RPMI8226 (cell line): ENCODE measurements at regions not wholly inside any gene's neighbourhood (a gene's known extent, or its start where the extent isn't known, plus 50 kb on each side); places are given as distances from the start of the nearest gene placed in this dataset.

Experiments
- DNase-seq: peaks from one replicate; pipeline ENCODE4 v3.0.0-alpha.2; 2015

DNA sequence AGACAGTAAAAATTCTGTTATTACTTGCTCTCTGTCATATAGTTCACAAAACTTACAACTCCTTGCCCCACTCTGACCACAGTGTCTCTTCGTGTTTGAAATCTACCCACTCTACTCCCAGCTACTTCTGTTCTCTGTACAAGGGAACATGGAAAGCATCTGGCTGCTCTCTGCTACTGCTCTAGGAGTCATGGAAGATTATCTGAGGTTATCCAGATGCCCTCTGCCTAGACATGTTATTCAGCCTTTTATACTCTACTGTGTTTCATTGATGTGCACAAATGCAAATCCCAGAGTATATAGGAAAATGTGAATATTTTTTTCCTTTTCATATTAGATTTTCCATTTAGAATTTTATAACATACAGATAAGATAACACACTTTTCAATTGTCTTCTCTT is 1525.6 kb downstream of the MAT2B start:
- DNase-seq = no peak

DNA sequence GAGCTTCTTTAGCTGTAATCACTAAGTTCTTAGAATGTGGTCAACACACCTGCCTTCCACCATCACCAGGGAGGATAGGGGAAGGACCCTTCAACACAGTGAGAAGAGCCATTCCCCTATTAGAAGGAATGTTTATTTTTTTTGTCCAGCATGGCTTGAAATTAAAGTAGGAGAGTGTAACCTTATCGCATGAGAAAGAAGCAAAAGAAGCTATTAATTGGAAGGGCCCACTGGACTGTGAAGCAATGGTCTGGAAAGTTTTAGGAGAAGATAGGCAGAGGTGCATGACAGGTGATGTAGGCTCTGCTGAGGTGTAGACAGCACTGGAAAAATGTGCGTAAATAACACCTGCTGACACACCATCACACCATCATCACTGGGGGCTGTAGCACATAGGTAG is 1526.0 kb downstream of the MAT2B start:
- DNase-seq = no peak

GRCh38 chr5:165035520-165035919 is 1530.1 kb downstream of the MAT2B start:
- no peak for DNase-seq

DNA sequence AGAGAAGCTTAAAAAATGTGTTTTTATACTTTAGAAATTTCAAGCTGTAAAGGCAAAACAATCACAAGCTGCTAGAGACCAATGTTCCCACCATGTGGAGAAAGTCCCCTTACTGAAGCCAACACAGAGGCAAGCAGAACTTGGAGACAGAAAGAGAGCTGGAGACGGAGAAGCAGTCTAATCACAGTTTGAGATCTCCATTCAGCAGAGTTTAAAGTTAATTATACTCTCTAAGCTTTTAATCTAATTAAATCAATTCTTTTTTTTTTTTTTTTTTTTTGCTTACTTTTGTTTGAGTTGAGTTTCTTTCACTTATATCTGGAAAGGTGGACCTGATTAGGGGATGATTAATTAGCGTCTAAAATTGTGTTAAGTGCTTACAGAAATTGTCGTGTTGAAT is 1534.3 kb downstream of the MAT2B start:
- DNase-seq = no peak

DNA sequence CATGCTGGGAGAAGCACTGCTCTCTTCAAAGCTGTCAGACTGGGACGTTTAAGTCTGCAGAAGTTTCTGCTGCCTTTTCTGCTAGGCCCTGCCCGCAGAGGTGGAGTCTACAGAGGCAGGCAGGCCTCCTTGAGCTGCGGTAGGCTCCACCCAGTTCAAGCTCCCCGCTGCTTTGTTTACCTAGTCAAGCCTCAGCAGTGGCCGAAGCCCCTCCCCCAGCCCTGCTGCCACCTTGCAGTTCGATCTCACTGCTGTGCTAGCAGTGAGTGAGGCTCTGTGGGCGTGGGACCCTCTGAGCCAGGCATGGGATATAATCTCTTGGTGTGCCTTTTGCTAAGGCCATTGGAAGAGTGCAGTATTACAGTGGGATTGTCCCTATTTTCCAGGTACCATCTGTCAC is 1540.5 kb downstream of the MAT2B start:
- peak; percentile 16 for DNase-seq

DNA sequence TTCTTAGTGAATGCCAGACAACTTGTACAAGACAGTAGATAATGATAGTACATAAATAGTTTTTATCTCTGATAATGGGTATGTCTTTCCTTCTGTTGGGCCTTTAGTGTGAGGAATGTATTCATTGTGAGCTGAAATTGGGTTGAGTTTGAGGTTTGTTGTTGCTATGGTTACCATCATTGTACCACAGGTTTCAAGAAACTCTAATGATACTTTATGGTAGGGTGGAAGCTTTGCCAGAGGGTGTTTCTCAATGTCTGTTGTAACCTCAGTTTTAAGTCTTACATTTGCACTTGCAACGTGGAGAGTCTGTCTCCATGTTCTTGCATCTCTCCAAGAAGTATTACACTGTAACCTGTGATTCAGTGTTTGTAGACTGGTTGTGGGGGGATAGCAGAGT is 1550.1 kb downstream of the MAT2B start:
- DNase-seq = no peak

DNA sequence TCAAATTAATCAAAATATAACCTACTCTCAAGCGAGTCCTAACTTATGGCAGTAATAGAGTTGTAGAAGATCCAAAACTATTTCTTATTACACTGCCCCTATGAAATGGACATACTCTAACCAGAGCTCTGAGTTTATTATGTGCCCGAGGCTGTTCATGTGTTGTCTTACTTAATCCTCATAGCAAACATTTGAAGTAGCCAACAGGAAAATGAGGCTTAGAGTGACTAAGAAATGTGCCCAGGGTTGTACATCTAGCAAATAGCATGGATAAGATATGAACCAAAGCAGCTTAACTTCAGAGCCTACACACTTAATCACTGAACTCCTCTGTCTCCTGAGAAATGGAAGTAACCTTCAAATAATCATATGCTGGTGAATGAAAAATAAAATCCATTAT is 1551.7 kb downstream of the MAT2B start:
- DNase-seq = no peak

- no peak for DNase-seq
Measured at GRCh38 chr5:165066751-165067385, 1561.4 kb downstream of the MAT2B start.

GRCh38 chr5:165076686-165077085 is 1571.3 kb downstream of the MAT2B start:
- DNase-seq = no peak

- no peak for DNase-seq
Measured at GRCh38 chr5:165079389-165079788, 1574.0 kb downstream of the MAT2B start.

DNA sequence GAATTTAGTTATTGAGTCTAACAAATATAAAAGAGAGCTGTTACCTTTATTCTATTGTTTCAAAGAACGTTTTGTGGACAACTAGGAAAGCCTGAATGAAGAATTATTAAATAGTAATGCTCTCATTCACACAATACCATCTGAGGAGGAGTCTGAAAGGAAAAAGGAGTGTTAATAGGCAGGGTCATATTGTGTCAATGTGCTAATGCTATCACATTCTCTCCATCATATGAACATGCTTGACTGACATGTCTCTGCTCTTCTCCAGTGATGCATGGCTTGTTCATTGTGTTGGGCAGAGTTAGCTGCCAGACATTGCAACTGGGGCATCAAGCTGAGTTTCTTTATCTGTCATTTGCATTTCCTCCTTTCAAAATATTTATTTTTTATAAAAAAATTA is 1578.0 kb downstream of the MAT2B start:
- DNase-seq = no peak

- DNase-seq = no peak
Measured at GRCh38 chr5:165086465-165086864, 1581.0 kb downstream of the MAT2B start.

DNA sequence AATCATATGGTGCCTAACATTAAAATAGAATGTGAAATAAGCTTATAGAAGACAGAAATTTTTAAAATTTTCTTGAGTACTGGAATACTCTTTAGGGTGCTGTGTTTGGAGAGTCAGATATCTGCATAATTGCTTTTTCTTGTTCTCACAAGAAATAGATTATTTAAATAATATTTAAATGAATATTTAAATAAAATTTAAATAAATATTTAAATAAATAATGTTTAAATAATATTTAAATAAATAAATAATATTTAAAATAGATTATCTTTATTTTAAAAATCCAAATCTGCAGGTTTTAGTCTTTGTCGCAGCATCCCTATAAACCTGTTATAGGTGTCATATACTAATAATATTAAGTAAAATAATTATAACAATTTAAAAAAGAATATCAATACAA is 1589.4 kb downstream of the MAT2B start:
- no peak for DNase-seq

DNA sequence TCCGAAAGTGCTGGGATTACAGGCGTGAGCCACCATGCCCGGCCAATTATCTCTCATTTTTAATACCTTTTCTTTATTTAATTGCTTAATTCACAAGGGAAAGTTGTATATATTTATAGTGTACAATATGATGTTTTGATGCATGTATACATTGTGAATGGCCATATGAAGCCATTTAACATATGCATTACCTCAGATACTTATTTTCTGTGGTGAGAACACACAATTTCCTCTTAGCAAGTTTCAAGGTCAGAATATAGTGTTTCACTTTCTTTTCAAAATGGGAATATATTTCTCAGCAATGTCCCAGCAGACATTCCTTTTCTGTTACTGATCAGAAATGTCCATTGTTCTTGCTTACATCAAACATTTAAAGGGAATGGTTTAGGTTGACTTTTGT is 1596.3 kb downstream of the MAT2B start:
- DNase-seq = no peak

DNA sequence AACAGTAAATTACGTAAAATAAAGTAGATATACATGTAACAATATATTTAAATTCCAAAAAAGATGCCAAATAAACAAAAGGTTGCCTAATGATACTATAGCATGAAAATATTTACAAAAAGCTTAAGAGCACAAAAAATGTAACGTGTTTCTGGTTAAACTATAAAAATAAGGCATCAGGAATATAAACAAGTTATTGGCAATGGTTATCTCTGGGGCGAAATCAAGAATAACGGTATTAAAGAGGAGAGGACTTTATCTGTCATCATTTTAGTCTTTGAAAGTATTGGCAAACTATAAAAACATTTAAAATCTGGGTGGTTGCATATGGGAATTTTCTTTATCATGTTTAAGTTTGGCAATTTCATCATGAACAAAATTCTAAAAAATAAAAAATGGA is 1599.2 kb downstream of the MAT2B start:
- no peak for DNase-seq

DNA sequence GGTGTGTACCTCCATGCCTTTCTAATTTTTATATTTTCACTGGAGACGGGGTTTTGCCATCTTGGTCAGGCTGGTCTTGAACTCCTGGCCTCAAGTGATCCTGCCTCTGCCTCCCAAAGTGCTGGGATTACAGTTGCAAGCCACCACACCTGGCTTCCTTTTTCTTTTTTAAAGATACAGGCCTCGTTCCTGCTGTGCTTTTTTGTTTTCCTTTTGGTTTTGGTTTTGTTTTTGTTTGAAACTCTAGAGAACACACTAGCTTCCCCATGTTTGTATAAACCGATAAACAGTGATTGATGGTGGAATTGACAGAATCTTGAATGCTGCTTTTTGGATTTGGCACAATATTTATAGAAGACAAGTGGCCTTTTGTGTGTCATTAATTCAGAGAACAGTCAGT is 1603.4 kb downstream of the MAT2B start:
- no peak for DNase-seq

GRCh38 chr5:165119175-165119574 is 1613.8 kb downstream of the MAT2B start:
- DNase-seq = no peak

DNA sequence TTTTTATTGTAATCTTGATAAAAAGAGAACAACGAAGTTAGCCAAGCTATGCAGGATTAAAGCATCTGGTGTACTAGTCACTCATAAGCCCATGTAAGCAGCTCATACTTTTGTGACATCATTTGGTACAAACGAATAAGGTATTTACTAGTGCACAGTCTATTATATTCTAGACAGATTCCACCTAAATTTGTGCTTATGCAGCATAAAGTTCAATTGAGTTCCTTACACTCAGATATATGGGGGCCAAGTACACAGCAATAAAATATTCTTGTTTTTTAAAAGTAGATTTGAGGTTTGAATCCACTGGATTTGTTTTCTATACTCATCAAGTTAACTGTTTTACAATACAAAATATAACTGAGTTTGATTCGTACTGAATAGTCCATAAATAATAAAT is 1621.2 kb downstream of the MAT2B start:
- DNase-seq = no peak

- DNase-seq = no peak
Measured at GRCh38 chr5:165127941-165128340, 1622.5 kb downstream of the MAT2B start.

GRCh38 chr5:165130656-165131055 is 1625.2 kb downstream of the MAT2B start:
- no peak for DNase-seq

DNA sequence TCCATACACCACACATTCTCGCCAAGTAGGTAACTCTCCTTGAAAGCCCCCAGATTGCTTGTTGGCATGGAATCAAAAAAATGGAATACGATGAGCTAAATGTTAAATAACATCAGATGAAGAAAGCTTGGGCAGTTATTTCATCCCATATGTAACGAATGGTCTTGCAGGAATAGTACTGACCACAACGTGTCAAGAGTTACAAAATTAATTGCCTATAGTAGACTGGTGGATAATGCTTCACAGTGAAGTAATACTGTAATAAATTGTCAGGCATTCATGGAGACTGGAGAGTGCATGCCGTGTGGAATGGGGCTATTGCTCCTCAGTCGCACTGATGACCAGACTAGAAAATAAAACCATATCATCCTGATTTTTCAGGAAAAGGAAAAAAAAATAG is 1628.7 kb downstream of the MAT2B start:
- DNase-seq = no peak

GRCh38 chr5:165135565-165135964 is 1630.1 kb downstream of the MAT2B start:
- DNase-seq = no peak

- DNase-seq = no peak
Measured at GRCh38 chr5:165137701-165138100, 1632.3 kb downstream of the MAT2B start.

DNA sequence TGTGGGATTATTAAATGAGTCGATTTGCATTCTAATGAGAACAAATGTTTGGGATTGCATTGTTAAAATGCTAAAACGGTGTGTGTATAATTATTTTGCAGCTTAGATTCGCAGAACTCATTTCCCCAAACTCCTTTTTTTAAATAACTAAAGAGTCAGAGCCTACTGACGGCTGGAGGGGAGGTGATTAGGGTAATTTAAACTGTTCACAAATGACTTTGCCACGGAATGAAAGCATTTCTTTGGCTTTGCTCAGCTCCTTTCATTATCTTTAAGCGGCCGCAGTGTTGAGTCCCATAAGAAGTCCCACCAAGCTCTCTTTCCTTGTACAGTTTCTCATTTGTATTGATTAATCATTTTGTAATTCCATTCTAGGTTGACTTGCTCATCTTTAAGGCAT is 1632.8 kb downstream of the MAT2B start:
- DNase-seq = no peak

GRCh38 chr5:165139262-165139661 is 1633.8 kb downstream of the MAT2B start:
- DNase-seq = no peak

GRCh38 chr5:165139721-165140120 is 1634.3 kb downstream of the MAT2B start:
- DNase-seq = no peak
